HG03378 (cell line): ENCODE measurements at regions not wholly inside any gene's neighbourhood (a gene's known extent, or its start where the extent isn't known, plus 50 kb on each side); places are given as distances from the start of the nearest gene placed in this dataset.
A peak's percentile ranks its signal among the peaks of the same experiment; 100 is the strongest.

Experiments
- ATAC-seq: cut with Tn5 transposase; IDR thresholded peaks from one replicate; pipeline ENCODE4 v1.9.1; 2021; ENCODE audit warnings: mild to moderate bottlenecking, moderate library complexity; ENCODE audit not compliant: unreplicated experiment

DNA sequence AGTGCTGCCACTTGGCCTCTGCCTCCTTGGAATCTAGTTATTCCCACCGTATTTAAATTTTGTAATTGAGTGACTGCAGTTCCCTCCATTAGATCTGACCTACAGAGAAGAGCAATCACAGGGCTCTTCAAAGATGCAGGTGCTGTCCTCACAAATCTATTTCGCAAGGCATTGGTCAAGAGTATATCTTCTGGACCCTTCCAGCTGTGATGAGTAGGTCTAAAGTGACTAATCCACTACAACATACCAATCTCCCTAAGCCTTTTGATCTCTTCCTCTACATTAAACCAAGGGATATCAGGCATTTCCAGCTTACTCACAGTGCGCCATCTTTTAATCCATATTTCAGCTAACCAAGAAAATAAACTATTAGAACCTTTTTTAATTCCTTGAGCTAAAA, 65.1 kb upstream of the COL3A1 start:
- no peak for ATAC-seq

DNA sequence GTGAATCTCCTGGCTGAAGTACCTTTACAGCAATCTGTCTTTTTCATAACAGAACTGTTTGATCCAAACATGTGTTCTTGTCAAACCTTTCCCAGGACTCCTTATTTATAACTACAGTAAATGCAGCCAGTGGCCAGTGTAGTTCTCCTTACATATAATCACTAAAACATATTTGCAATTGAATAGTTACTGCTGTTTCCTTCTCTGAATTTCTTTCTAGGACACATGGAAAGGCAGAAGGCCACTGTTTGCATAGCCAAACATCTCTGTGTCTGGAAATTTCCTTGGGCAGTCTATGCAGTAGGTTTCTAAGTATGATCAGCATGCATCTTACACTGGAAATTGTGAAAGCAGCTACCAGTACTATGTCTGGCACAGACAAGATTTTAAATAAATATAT, 57.4 kb upstream of the COL3A1 start:
- ATAC-seq = no peak

DNA sequence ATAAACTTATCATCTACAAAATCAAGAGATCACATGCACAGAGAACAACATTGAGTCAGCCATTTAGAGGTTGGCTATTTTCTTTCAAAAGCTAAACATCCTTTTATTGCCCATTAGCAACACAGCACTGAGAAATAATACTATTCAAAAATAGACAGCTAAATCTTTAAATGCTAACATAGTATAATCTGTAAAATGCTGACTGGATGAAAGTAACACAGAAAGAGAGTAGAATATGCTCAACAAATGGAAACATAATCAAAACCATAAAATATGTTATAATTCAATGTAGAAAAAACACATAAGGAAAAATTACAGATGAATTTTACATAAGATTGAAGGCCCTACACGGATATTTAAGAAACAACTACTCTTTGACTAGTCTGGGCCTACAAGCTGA, 56.5 kb upstream of the COL3A1 start:
- no peak for ATAC-seq

DNA sequence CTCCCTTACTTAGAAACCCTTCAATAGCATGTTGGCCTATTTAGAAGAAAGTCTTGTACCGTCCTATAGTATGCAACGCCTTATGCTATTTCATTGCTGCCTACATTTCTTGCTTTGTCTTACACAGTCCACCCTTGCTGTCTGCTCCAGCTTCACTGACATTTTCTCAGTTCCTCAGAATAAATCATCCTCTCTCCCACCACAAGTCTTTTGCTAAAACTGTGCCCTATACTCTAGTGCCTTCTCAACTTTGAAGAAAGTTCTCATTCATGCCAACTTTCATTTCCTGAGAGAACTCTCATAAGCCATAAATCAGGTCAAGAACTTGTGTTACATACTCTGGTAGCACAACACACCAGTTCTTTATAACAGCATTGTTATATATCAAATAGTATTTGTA, 54.3 kb upstream of the COL3A1 start:
- ATAC-seq = peak; percentile 76

DNA sequence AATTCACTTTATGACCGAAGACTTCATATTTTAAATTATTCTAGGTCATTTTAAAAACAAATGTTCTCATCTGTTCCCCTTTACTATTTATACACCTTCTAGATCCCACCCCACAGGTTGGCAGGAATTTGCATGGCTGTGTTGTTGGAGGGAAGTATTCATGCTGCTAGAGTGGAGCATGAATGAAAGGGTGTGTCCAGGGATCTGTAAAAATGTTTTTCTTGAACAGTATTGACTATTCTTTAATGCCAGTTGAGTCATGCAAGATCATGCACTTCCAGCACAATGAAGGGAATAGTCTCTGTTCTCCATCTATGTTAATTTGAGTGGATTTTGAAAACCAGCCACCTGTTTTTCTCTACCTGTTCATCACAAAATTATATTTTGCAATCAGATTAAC, 52.0 kb upstream of the COL3A1 start:
- no peak for ATAC-seq
